ENCODE measurements at regions not wholly inside any gene's neighbourhood (a gene's known extent, or its start where the extent isn't known, plus 50 kb on each side); places are given as distances from the start of the nearest gene placed in this dataset.
"Not testable (repeated sequence)": the region's sequence is repeated elsewhere in the genome, so short reads cannot be mapped to it uniquely, and the experiment has no call there.

- no peak for DNase-seq
Observed at GRCh38 chrX:1700757-1701156, 85.9 kb downstream of the ASMT start.

- not testable (repeated sequence) for DNase-seq
Observed at GRCh38 chrX:1701396-1701901, 86.6 kb downstream of the ASMT start.

GRCh38 chrX:1702142-1702541, 87.3 kb downstream of the ASMT start:
- DNase-seq: not testable (repeated sequence)

- DNase-seq: not testable (repeated sequence)
Observed at GRCh38 chrX:1702557-1702956, 87.7 kb downstream of the ASMT start.

GRCh38 chrX:1709277-1709676, 94.4 kb downstream of the ASMT start:
- not testable (repeated sequence) for DNase-seq

GRCh38 chrX:1713296-1713695, 98.4 kb downstream of the ASMT start:
- no peak for DNase-seq

GRCh38 chrX:1717373-1717772, 102.5 kb downstream of the ASMT start:
- DNase-seq: no peak

- no peak for DNase-seq
Observed at GRCh38 chrX:1719270-1719669, 104.4 kb downstream of the ASMT start.

GRCh38 chrX:1720836-1721235, 106.0 kb downstream of the ASMT start:
- DNase-seq: no peak

- no peak for DNase-seq
Observed at GRCh38 chrX:1725472-1725871, 110.6 kb downstream of the ASMT start.

- DNase-seq: no peak
Observed at GRCh38 chrX:1727531-1728027, 112.7 kb downstream of the ASMT start.

- DNase-seq: no peak
Observed at GRCh38 chrX:1734806-1735205, 119.9 kb downstream of the ASMT start.

GRCh38 chrX:1741816-1742394, 127.0 kb downstream of the ASMT start:
- no peak for DNase-seq

- no peak for DNase-seq
Observed at GRCh38 chrX:1743105-1743504, 128.2 kb downstream of the ASMT start.

- no peak for DNase-seq
Observed at GRCh38 chrX:1743663-1744062, 128.8 kb downstream of the ASMT start.

- no peak for DNase-seq
Observed at GRCh38 chrX:1748408-1748807, 133.5 kb downstream of the ASMT start.

- no peak for DNase-seq
Observed at GRCh38 chrX:1749499-1749898, 134.6 kb downstream of the ASMT start.

GRCh38 chrX:1750267-1750666, 135.4 kb downstream of the ASMT start:
- no peak for DNase-seq

GRCh38 chrX:1751781-1752180, 136.9 kb downstream of the ASMT start:
- DNase-seq: no peak

- not testable (repeated sequence) for DNase-seq
Observed at GRCh38 chrX:1752799-1753198, 137.9 kb downstream of the ASMT start.

- DNase-seq: no peak
Observed at GRCh38 chrX:1754077-1754476, 139.2 kb downstream of the ASMT start.

- DNase-seq: no peak
Observed at GRCh38 chrX:1763294-1763693, 148.4 kb downstream of the ASMT start.

- DNase-seq: peak; percentile 2
Observed at GRCh38 chrX:1764883-1765364, 150.1 kb downstream of the ASMT start.

GRCh38 chrX:1767026-1767425, 152.2 kb downstream of the ASMT start:
- DNase-seq: no peak

- no peak for DNase-seq
Observed at GRCh38 chrX:1778817-1779216, 164.0 kb downstream of the ASMT start.
